22Rv1 (cell line): ENCODE measurements at regions not wholly inside any gene's neighbourhood (a gene's known extent, or its start where the extent isn't known, plus 50 kb on each side); places are given as distances from the start of the nearest gene placed in this dataset.
"Not testable (repeated sequence)": the region's sequence is repeated elsewhere in the genome, so short reads cannot be mapped to it uniquely, and the experiment has no call there.

Experiments used
- H3K27ac ChIP-seq: fragments of 450-650 bp; 2 replicates; pipeline ENCODE4 v1.5.1; 2017
- CTCF ChIP-seq: fragments of 450-650 bp; IDR thresholded peaks from 2 replicates; pipeline ENCODE4 v1.5.1; 2017; ENCODE audit warnings: mild to moderate bottlenecking
- ZFX ChIP-seq: fragments of 450-650 bp; IDR thresholded peaks from 2 replicates; pipeline ENCODE4 v1.6.1; 2017; ENCODE audit warnings: antibody characterized with exemption, borderline replicate concordance

GRCh38 chr1:219412772-219413171 lies 200.1 kb downstream of the ZC3H11B start:
- TF ChIP-seq CTCF (no peak), ZFX (no peak)
- H3K27ac ChIP-seq = no peak overlapping the region

GRCh38 chr1:219410721-219411120 lies 202.2 kb downstream of the ZC3H11B start:
- not testable (repeated sequence) for H3K27ac ChIP-seq

- TF ChIP-seq CTCF (no peak), ZFX (no peak)
- no peak overlapping the region for H3K27ac ChIP-seq
Observed at GRCh38 chr1:219405531-219406331, 207.2 kb downstream of the ZC3H11B start.

GRCh38 chr1:219404629-219405028 lies 208.3 kb downstream of the ZC3H11B start:
- TF ChIP-seq CTCF (no peak), ZFX (no peak)
- no peak overlapping the region for H3K27ac ChIP-seq

GRCh38 chr1:219402925-219403324 lies 210.0 kb downstream of the ZC3H11B start:
- TF ChIP-seq CTCF (no peak), ZFX (no peak)
- no peak overlapping the region for H3K27ac ChIP-seq

- no peak overlapping the region for H3K27ac ChIP-seq
- TF ChIP-seq ZFX = no peak
- TF ChIP-seq CTCF = no peak
Observed at GRCh38 chr1:219401724-219402625, 210.9 kb downstream of the ZC3H11B start.

- TF ChIP-seq ZFX (no peak), CTCF (no peak)
- no peak overlapping the region for H3K27ac ChIP-seq
Observed at GRCh38 chr1:219399446-219399845, 213.5 kb downstream of the ZC3H11B start.
